BLaER1 treated with 17β-estradiol and CSF1 and Interleukin-3, amounts not matched to agents 10 nM and 100 nM (cell line): ENCODE measurements at regions not wholly inside any gene's neighbourhood (a gene's known extent, or its start where the extent isn't known, plus 50 kb on each side); places are given as distances from the start of the nearest gene placed in this dataset.

Experiments used
- H3K27ac ChIP-seq, 11 experiments: shearing (Covaris generic); formaldehyde crosslinking; 2 replicates each; pipeline ENCODE4 v1.8.1; 2022
- H3K27me3 ChIP-seq, 11 experiments: shearing (Covaris generic); formaldehyde crosslinking; 2 replicates each; pipeline ENCODE4 v1.8.1; 2022
- H3K36me3 ChIP-seq, 11 experiments: shearing (Covaris generic); formaldehyde crosslinking; 2 replicates each; pipeline ENCODE4 v1.8.1; 2022
- H3K4me1 ChIP-seq, 10 experiments: shearing (Covaris generic); formaldehyde crosslinking; 2 replicates each; pipeline ENCODE4 v1.8.1; 2022
- H3K4me2 ChIP-seq, 11 experiments: shearing (Covaris generic); formaldehyde crosslinking; 2 replicates each; pipeline ENCODE4 v1.8.1; 2022
- H3K4me3 ChIP-seq, 10 experiments: shearing (Covaris generic); formaldehyde crosslinking; 2 replicates each; pipeline ENCODE4 v1.8.1; 2022
- H3K9ac ChIP-seq, 11 experiments: shearing (Covaris generic); formaldehyde crosslinking; 2 replicates each; pipeline ENCODE4 v1.8.1; 2022
- H3K9me3 ChIP-seq, 11 experiments: shearing (Covaris generic); formaldehyde crosslinking; replicated peaks in 1 of 11; 2 replicates each; pipeline ENCODE4 v1.8.1; 2022
- H4K20me1 ChIP-seq, 11 experiments: shearing (Covaris generic); formaldehyde crosslinking; 2 replicates each; pipeline ENCODE4 v1.8.1; 2022
- Cebpa-rat ChIP-seq, 11 experiments: shearing (Covaris generic); IDR thresholded peaks; 2 replicates each; pipeline ENCODE4 v1.8.1; 2022

GRCh38 chr6:166861961-166862286 is 94.4 kb downstream of the RNASET2 start:
- H3K4me1 ChIP-seq, result peaks cover 10 to 28% (median 22%) of the 10 kb centered on the region in 10 experiments
- peak overlapping the region; percentile 80 to 100 (median 97) for H3K4me2 ChIP-seq

GRCh38 chr6:166861304-166861703 is 95.0 kb downstream of the RNASET2 start:
- peak overlapping the region in 3 of 11 experiments; percentile 91 to 98 (median 94); a peak in 3 of 22 replicates for H3K4me2 ChIP-seq
- peaks cover 0 to 7% (median 0%) of the 10 kb centered on the region in 11 experiments; a peak in 1 of 22 replicates for H4K20me1 ChIP-seq
- no peaks in the 10 kb centered on the region for H3K9me3 ChIP-seq
- H3K27me3 ChIP-seq, result peaks cover 19 to 43% (median 39%) of the 10 kb centered on the region in 11 experiments
- no peak overlapping the region for H3K4me3 ChIP-seq
- TF ChIP-seq Cebpa-rat (IDR thresholded peaks at IDR 0.05), result no peak
- no peak overlapping the region for H3K9ac ChIP-seq
- H3K27ac ChIP-seq, result no peak overlapping the region
- H3K4me1 ChIP-seq, result peaks cover 10 to 28% (median 22%) of the 10 kb centered on the region in 10 experiments
- H3K36me3 ChIP-seq, result peaks cover 0 to 11% (median 0%) of the 10 kb centered on the region in 11 experiments; a peak in 2 of 22 replicates

More at GRCh38 chr6:166861961-166862286, 94.4 kb downstream of the RNASET2 start:
- Histone ChIP-seq H3K9me3 (no peaks in the 10 kb centered on the region), H3K36me3 (peaks cover 0 to 8% (median 0%) of the 10 kb centered on the region in 11 experiments; a peak in 2 of 22 replicates), H3K9ac (peak overlapping the region; percentile 16 to 75 (median 67); a peak in 20 of 22 replicates), H3K27ac (peak overlapping the region in 4 of 11 experiments; percentile 4 to 31 (median 16); a peak in 2 of 22 replicates), H3K4me3 (peak overlapping the region; percentile 57 to 73 (median 62)), H4K20me1 (peaks cover 0 to 7% (median 0%) of the 10 kb centered on the region in 11 experiments; a peak in 1 of 22 replicates), H3K27me3 (peaks cover 19 to 43% (median 39%) of the 10 kb centered on the region in 11 experiments)
- no peak for TF ChIP-seq Cebpa-rat (IDR thresholded peaks at IDR 0.05)

GRCh38 chr6:166860392-166860791 is 96.0 kb downstream of the RNASET2 start:
- Histone ChIP-seq H3K4me2 (no peak overlapping the region), H4K20me1 (peaks cover 0 to 7% (median 0%) of the 10 kb centered on the region in 11 experiments; a peak in 1 of 22 replicates), H3K27me3 (peaks cover 19 to 43% (median 39%) of the 10 kb centered on the region in 11 experiments), H3K27ac (no peak overlapping the region), H3K4me1 (peaks cover 10 to 31% (median 24%) of the 10 kb centered on the region in 10 experiments), H3K4me3 (no peak overlapping the region), H3K9me3 (no peaks in the 10 kb centered on the region), H3K36me3 (peaks cover 0 to 11% (median 0%) of the 10 kb centered on the region in 11 experiments; a peak in 2 of 22 replicates), H3K9ac (no peak overlapping the region)
- no peak for TF ChIP-seq Cebpa-rat (IDR thresholded peaks at IDR 0.05)

- H3K36me3 ChIP-seq, result peaks cover 0 to 11% (median 0%) of the 10 kb centered on the region in 11 experiments; a peak in 2 of 22 replicates
- TF ChIP-seq Cebpa-rat (IDR thresholded peaks at IDR 0.05), result no peak
- H3K27me3 ChIP-seq, result peaks cover 0 to 6% (median 3%) of the 10 kb centered on the region in 11 experiments; a peak in 8 of 22 replicates
- no peaks in the 10 kb centered on the region for H3K9me3 ChIP-seq
- H4K20me1 ChIP-seq, result no peaks in the 10 kb centered on the region
- no peak overlapping the region for H3K27ac ChIP-seq
- peak overlapping the region in 5 of 11 experiments; percentile 8 to 29 (median 10); a peak in 4 of 22 replicates for H3K4me2 ChIP-seq
- H3K4me1 ChIP-seq, result peaks cover 0 to 41% (median 30%) of the 10 kb centered on the region in 10 experiments; a peak in 17 of 20 replicates
- H3K4me3 ChIP-seq, result no peak overlapping the region
- no peak overlapping the region for H3K9ac ChIP-seq
These were observed 100.9 kb downstream of the RNASET2 start for GRCh38 chr6:166855416-166855815.

GRCh38 chr6:166853371-166854325 is 102.7 kb downstream of the RNASET2 start:
- peak overlapping the region in 5 of 11 experiments; percentile 72 to 90 (median 79); a peak in 5 of 22 replicates for H3K4me2 ChIP-seq
- H3K27ac ChIP-seq, result peak overlapping the region in 4 of 11 experiments; percentile 30 to 96 (median 65); a peak in 4 of 22 replicates
- H3K4me3 ChIP-seq, result no peak overlapping the region
- H3K9ac ChIP-seq, result 0 out of 22 replicates have a peak overlapping the region, but pooled peaks of 1 of the 11 experiments have one; percentile 62
- no peaks in the 10 kb centered on the region for H4K20me1 ChIP-seq
- no peak for TF ChIP-seq Cebpa-rat (IDR thresholded peaks at IDR 0.05)
- H3K9me3 ChIP-seq, result no peaks in the 10 kb centered on the region
- peaks cover 0 to 11% (median 0%) of the 10 kb centered on the region in 11 experiments; a peak in 2 of 22 replicates for H3K36me3 ChIP-seq
- peaks cover 10 to 59% (median 48%) of the 10 kb centered on the region in 10 experiments for H3K4me1 ChIP-seq
- H3K27me3 ChIP-seq, result no peaks in the 10 kb centered on the region

GRCh38 chr6:166852451-166852975 is 103.8 kb downstream of the RNASET2 start:
- Histone ChIP-seq H3K9ac (peak overlapping the region in 4 of 11 experiments; percentile 11 to 62 (median 24); a peak in 5 of 22 replicates), H3K4me1 (peaks cover 10 to 67% (median 53%) of the 10 kb centered on the region in 10 experiments), H3K27me3 (no peaks in the 10 kb centered on the region), H3K9me3 (peaks cover 5 to 10% (median 8%) of the 10 kb centered on the region in 11 experiments; a peak in 13 of 22 replicates), H3K36me3 (peaks cover 0 to 9% (median 0%) of the 10 kb centered on the region in 11 experiments; a peak in 2 of 22 replicates), H3K27ac (peak overlapping the region in 5 of 11 experiments; percentile 6 to 96 (median 91); a peak in 9 of 22 replicates), H3K4me2 (peak overlapping the region in 9 of 11 experiments; percentile 54 to 90 (median 75); a peak in 18 of 22 replicates), H4K20me1 (no peaks in the 10 kb centered on the region), H3K4me3 (no peak overlapping the region)
- TF ChIP-seq Cebpa-rat (IDR thresholded peaks at IDR 0.05), result no peak

- peak overlapping the region in 2 of 11 experiments; percentile 62 to 74; a peak in 2 of 22 replicates for H3K9ac ChIP-seq
- H3K9me3 ChIP-seq, result peaks cover 5 to 16% (median 13%) of the 10 kb centered on the region in 11 experiments; a peak in 13 of 22 replicates
- no peak for TF ChIP-seq Cebpa-rat (IDR thresholded peaks at IDR 0.05)
- H3K4me1 ChIP-seq, result peaks cover 12 to 69% (median 54%) of the 10 kb centered on the region in 10 experiments
- H3K4me2 ChIP-seq, result peak overlapping the region in 8 of 11 experiments; percentile 72 to 90 (median 77); a peak in 16 of 22 replicates
- H3K36me3 ChIP-seq, result peaks cover 0 to 3% (median 0%) of the 10 kb centered on the region in 11 experiments; a peak in 1 of 22 replicates
- H3K27ac ChIP-seq, result peak overlapping the region in 4 of 11 experiments; percentile 91 to 96 (median 92); a peak in 8 of 22 replicates
- H3K27me3 ChIP-seq, result no peaks in the 10 kb centered on the region
- H4K20me1 ChIP-seq, result no peaks in the 10 kb centered on the region
- no peak overlapping the region for H3K4me3 ChIP-seq
These were observed 104.4 kb downstream of the RNASET2 start for GRCh38 chr6:166851911-166852310.

- peaks cover 5 to 16% (median 13%) of the 10 kb centered on the region in 11 experiments; a peak in 13 of 22 replicates for H3K9me3 ChIP-seq
- H3K36me3 ChIP-seq, result no peaks in the 10 kb centered on the region
- H3K4me2 ChIP-seq, result peak overlapping the region in 9 of 11 experiments; percentile 21 to 90 (median 75); a peak in 17 of 22 replicates
- H4K20me1 ChIP-seq, result no peaks in the 10 kb centered on the region
- no peak for TF ChIP-seq Cebpa-rat (IDR thresholded peaks at IDR 0.05)
- H3K4me3 ChIP-seq, result no peak overlapping the region
- H3K27ac ChIP-seq, result peak overlapping the region in 6 of 11 experiments; percentile 67 to 96 (median 91); a peak in 9 of 22 replicates
- H3K9ac ChIP-seq, result peak overlapping the region in 2 of 11 experiments; percentile 73 to 74; a peak in 3 of 22 replicates
- peaks cover 17 to 74% (median 59%) of the 10 kb centered on the region in 10 experiments for H3K4me1 ChIP-seq
- H3K27me3 ChIP-seq, result no peaks in the 10 kb centered on the region
These were observed 104.9 kb downstream of the RNASET2 start for GRCh38 chr6:166851426-166851825.
